Endothelial cell of umbilical vein (primary cell): ENCODE measurements at regions not wholly inside any gene's neighbourhood (a gene's known extent, or its start where the extent isn't known, plus 50 kb on each side); places are given as distances from the start of the nearest gene placed in this dataset.

Experiments used
- BruUV-seq: library from RNA; stranded (reverse); fragments of 400-500 nt; replicated peaks from 2 replicates; lab custom pipeline; 2021; lab: Mats Ljungman, UMichigan
- CTCF ChIA-PET: fragments of 300-600, 350-600 bp; sonication (Branson Sonifier 250); formaldehyde crosslinking; loops from one replicate; lab custom pipeline; 2021; ENCODE audit warnings: antibody characterized with exemption, inconsistent platforms; lab: Charles Lee
- POLR2A ChIA-PET: fragments of 300-600, 350-600 bp; sonication (Branson Sonifier 250); formaldehyde crosslinking; loops from one replicate; lab custom pipeline; 2021; ENCODE audit warnings: antibody characterized with exemption, inconsistent platforms; lab: Charles Lee
- DNase-seq: peaks from one replicate; pipeline ENCODE4 v3.0.0-alpha.2; 2011; ENCODE audit warnings: low read depth, low spot score
- FAIRE-seq: peaks from 2 replicates; lab custom pipeline; 2011; peaks lifted over from hg19 to GRCh38; lab: Jason Lieb, UNC
- H2AFZ ChIP-seq: 2 replicates; pipeline ENCODE4 v1.6.0; 2012; ENCODE audit warnings: low read depth, low read length, control low read depth, inconsistent platforms
- H3K27ac ChIP-seq: 2 replicates; pipeline ENCODE4 v1.5.1; 2011; ENCODE audit warnings: low read depth, mild to moderate bottlenecking, control low read depth, low read length, moderate library complexity; ENCODE audit not compliant: insufficient read depth
- H3K27me3 ChIP-seq, 2 experiments: 2 replicates each; pipeline versions ENCODE4 v1.6.0 to v1.6.1; 2011; ENCODE audit warnings: low read length in 2 of 2, mixed read lengths in 1 of 2; ENCODE audit not compliant: control insufficient read depth in 2 of 2, insufficient read depth in 2 of 2
- H3K36me3 ChIP-seq, 2 experiments: 2 replicates in 1 of 2; 3 replicates in 1 of 2; pipeline ENCODE4 v1.5.1; 2011; ENCODE audit warnings: low read length in 2 of 2, mild to moderate bottlenecking in 1 of 2, moderate library complexity in 1 of 2; ENCODE audit not compliant: control insufficient read depth in 2 of 2, insufficient read depth in 2 of 2; ENCODE audit errors: extremely low read depth in 1 of 2
- H3K4me1 ChIP-seq: 3 replicates; pipeline ENCODE4 v1.5.1; 2011; ENCODE audit warnings: mild to moderate bottlenecking, low read length; ENCODE audit not compliant: control insufficient read depth, insufficient read depth; ENCODE audit errors: extremely low read depth
- H3K4me2 ChIP-seq: 2 replicates; pipeline ENCODE4 v1.6.1; 2011; ENCODE audit warnings: low read length, control low read depth, mixed read lengths; ENCODE audit not compliant: insufficient read depth
- H3K4me3 ChIP-seq, 3 experiments: fragments of 200-600 bp in 1 of 3; sonication (generic), shearing (Covaris generic) in 1 of 3; replicated peaks in 1 of 3; 2 replicates each; pipeline ENCODE4 v1.5.1; 2011 to 2016; ENCODE audit warnings: control low read depth in 3 of 3, low read length in 3 of 3, mild to moderate bottlenecking in 2 of 3, inconsistent platforms in 1 of 3, low read depth in 1 of 3, moderate library complexity in 1 of 3; ENCODE audit not compliant: insufficient read depth in 1 of 3
- H3K79me2 ChIP-seq: 2 replicates; pipeline ENCODE4 v1.6.0; 2012; ENCODE audit warnings: low read length, inconsistent platforms; ENCODE audit not compliant: control insufficient read depth, insufficient read depth
- H3K9ac ChIP-seq: replicated peaks from 2 replicates; pipeline ENCODE3; 2011; ENCODE audit warnings: low read length, control low read depth; ENCODE audit not compliant: insufficient read depth; ENCODE audit errors: extremely low read depth
- H3K9me1 ChIP-seq: replicated peaks from 3 replicates; pipeline ENCODE4 v1.6.0; 2011; ENCODE audit warnings: mild to moderate bottlenecking, low read length; ENCODE audit not compliant: control insufficient read depth, insufficient read depth; ENCODE audit errors: extremely low read depth
- H3K9me3 ChIP-seq: replicated peaks from 2 replicates; pipeline ENCODE4 v1.5.1; 2012; ENCODE audit warnings: low read length, inconsistent platforms; ENCODE audit not compliant: control insufficient read depth, insufficient read depth
- H4K20me1 ChIP-seq: replicated peaks from 2 replicates; pipeline ENCODE3; 2011; ENCODE audit warnings: mild to moderate bottlenecking, low read length; ENCODE audit not compliant: control insufficient read depth, insufficient read depth; ENCODE audit errors: extremely low read depth
- FOS ChIP-seq: IDR thresholded peaks from 2 replicates; pipeline ENCODE4 v1.6.1; 2011; ENCODE audit warnings: mild to moderate bottlenecking, low read length, moderate library complexity, borderline replicate concordance; ENCODE audit not compliant: insufficient read depth
- GATA2 ChIP-seq: IDR thresholded peaks from 2 replicates; pipeline ENCODE4 v1.7.0; 2011; ENCODE audit warnings: low read depth, mild to moderate bottlenecking, moderate library complexity, mixed read lengths, low read length; ENCODE audit not compliant: insufficient read length, insufficient read depth
- MYC ChIP-seq: IDR thresholded peaks from one replicate; pipeline ENCODE4 v1.6.1; 2011; ENCODE audit warnings: mild to moderate bottlenecking, low read depth, low read length
- POLR2A ChIP-seq: IDR thresholded peaks from 2 replicates; pipeline ENCODE4 v1.6.1; 2012; ENCODE audit warnings: low read depth, mild to moderate bottlenecking, control low read depth, low read length
- POLR2AphosphoS5 ChIP-seq: IDR thresholded peaks from 2 replicates; pipeline ENCODE4 v1.6.1; 2012; ENCODE audit warnings: low read depth, mild to moderate bottlenecking, control low read depth, low read length, moderate library complexity; ENCODE audit not compliant: insufficient read depth
- dilution Hi-C: fragments of 300-500 bp; cut with MboI; formaldehyde crosslinking; loops from one replicate; pipeline ENCODE4 v1.15.0; 2019; ENCODE audit warnings: low sequenced_read_pairs; ENCODE audit not compliant: extremely low pct_ligation_motif_present
- intact Hi-C: fragments of 100-400 bp; cut with micrococcal nuclease; formaldehyde crosslinking; loops from one replicate; pipeline ENCODE4 v1.10.0; 2022
- TF ChIP-seq, protein P1 (sequence below): IDR thresholded peaks from 2 replicates; pipeline ENCODE4 v1.6.1; 2011; ENCODE audit not compliant: insufficient read depth, insufficient read length
- TF ChIP-seq, protein P2 (sequence below), 2 donors: IDR thresholded peaks; 1 replicate in 1 of 2; 2 replicates in 1 of 2; pipeline ENCODE4 v1.5.1; 2011; ENCODE audit warnings: low read length in 2 of 2, mild to moderate bottlenecking in 2 of 2, moderate library complexity in 2 of 2, control low read depth in 1 of 2, inconsistent platforms in 1 of 2, low read depth in 1 of 2; ENCODE audit not compliant: insufficient read depth in 1 of 2; ENCODE audit errors: extremely low read depth in 1 of 2

- H3K27ac ChIP-seq, result no peak overlapping the region
- H3K4me1 ChIP-seq, result no peaks in the 10 kb centered on the region
- H3K27me3 ChIP-seq, result no peaks in the 10 kb centered on the region
- intact Hi-C loops, result no loop called here
- no peaks in the 10 kb centered on the region for H4K20me1 ChIP-seq
- DNase-seq (no peak), FAIRE-seq (no peak)
- H3K9me1 ChIP-seq, result no peaks in the 10 kb centered on the region
- no peak overlapping the region for H2AFZ ChIP-seq
- ChIA-PET POLR2A (no interaction called here), CTCF (no interaction called here)
- dilution Hi-C loops, result no loop called here
- no peak overlapping the region for H3K4me3 ChIP-seq
- no peak overlapping the region for H3K9ac ChIP-seq
- H3K9me3 ChIP-seq, result no peaks in the 10 kb centered on the region
- no peaks in the 10 kb centered on the region for H3K79me2 ChIP-seq
- no peaks in the 10 kb centered on the region for H3K36me3 ChIP-seq
- no TSS peak for BruUV-seq
- no peak overlapping the region for H3K4me2 ChIP-seq
- TF ChIP-seq GATA2 (no peak), FOS (no peak), MYC (no peak)
- TF ChIP-seq, protein P1, sequence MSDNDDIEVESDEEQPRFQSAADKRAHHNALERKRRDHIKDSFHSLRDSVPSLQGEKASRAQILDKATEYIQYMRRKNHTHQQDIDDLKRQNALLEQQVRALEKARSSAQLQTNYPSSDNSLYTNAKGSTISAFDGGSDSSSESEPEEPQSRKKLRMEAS, result no peak
- TF ChIP-seq, protein P2, sequence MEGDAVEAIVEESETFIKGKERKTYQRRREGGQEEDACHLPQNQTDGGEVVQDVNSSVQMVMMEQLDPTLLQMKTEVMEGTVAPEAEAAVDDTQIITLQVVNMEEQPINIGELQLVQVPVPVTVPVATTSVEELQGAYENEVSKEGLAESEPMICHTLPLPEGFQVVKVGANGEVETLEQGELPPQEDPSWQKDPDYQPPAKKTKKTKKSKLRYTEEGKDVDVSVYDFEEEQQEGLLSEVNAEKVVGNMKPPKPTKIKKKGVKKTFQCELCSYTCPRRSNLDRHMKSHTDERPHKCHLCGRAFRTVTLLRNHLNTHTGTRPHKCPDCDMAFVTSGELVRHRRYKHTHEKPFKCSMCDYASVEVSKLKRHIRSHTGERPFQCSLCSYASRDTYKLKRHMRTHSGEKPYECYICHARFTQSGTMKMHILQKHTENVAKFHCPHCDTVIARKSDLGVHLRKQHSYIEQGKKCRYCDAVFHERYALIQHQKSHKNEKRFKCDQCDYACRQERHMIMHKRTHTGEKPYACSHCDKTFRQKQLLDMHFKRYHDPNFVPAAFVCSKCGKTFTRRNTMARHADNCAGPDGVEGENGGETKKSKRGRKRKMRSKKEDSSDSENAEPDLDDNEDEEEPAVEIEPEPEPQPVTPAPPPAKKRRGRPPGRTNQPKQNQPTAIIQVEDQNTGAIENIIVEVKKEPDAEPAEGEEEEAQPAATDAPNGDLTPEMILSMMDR (IDR thresholded peaks at IDR 0.05; ENCODE audit: extremely low read depth in 1 of 2, insufficient read depth in 1 of 2, low read depth in 1 of 2, low read length in 2 of 2), result no peak
These were observed 548.8 kb upstream of the IZUMO3 start for GRCh38 chr9:25094518-25094917.

GRCh38 chr9:25078202-25078601 lies 532.5 kb upstream of the IZUMO3 start:
- no peak overlapping the region for H3K27ac ChIP-seq
- intact Hi-C loops (no loop called here), dilution Hi-C loops (no loop called here)
- FAIRE-seq (no peak), DNase-seq (no peak)
- no peaks in the 10 kb centered on the region for H3K27me3 ChIP-seq
- no peak overlapping the region for H3K4me3 ChIP-seq
- no TSS peak for BruUV-seq
- H3K9me1 ChIP-seq, result no peaks in the 10 kb centered on the region
- ChIA-PET POLR2A (no interaction called here), CTCF (no interaction called here)
- H3K9me3 ChIP-seq, result no peaks in the 10 kb centered on the region
- H2AFZ ChIP-seq, result no peak overlapping the region
- no peaks in the 10 kb centered on the region for H3K4me1 ChIP-seq
- H3K4me2 ChIP-seq, result no peak overlapping the region
- TF ChIP-seq POLR2A, result no peak
- no peak for TF ChIP-seq POLR2AphosphoS5
- no peak overlapping the region for H3K9ac ChIP-seq
- no peaks in the 10 kb centered on the region for H3K79me2 ChIP-seq
- H4K20me1 ChIP-seq, result no peaks in the 10 kb centered on the region
- H3K36me3 ChIP-seq, result no peaks in the 10 kb centered on the region
